Fibroblast of lung (primary cell): ENCODE measurements at regions not wholly inside any gene's neighbourhood (a gene's known extent, or its start where the extent isn't known, plus 50 kb on each side); places are given as distances from the start of the nearest gene placed in this dataset.

Source experiments
- EZH2 ChIP-seq: IDR thresholded peaks from 2 replicates; pipeline ENCODE4 v1.5.1; 2012; ENCODE audit warnings: low read length, control low read depth, mild to moderate bottlenecking; ENCODE audit errors: missing control alignments
- TF ChIP-seq, protein P1 (sequence below), 2 donors: IDR thresholded peaks in 1 of 2; conservative IDR thresholded peaks in 1 of 2; 1 replicate in 1 of 2; 2 replicates in 1 of 2; pipeline ENCODE4 v1.5.1; 2011 to 2012; ENCODE audit warnings: low read length in 2 of 2, control low read depth in 1 of 2, inconsistent platforms in 1 of 2, low read depth in 1 of 2, mild to moderate bottlenecking in 1 of 2

DNA sequence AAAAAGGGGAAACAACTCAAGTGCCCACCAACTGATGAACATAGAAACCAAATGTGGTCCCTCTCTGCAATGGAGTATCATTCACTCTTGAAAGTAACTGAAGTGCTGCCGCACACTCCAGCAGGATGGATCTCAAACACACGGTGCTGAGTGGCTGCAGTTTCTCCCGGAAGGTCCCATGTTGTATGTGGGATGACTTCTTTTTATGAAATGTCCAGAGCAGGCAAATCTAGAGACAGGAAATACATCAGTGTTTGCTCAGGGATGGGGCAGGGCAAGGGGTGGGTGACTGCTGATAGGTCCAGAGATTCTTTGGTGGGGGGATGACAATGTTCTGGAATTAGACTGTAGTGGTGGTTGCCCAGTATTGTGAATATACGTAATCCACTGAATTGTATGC, 89.9 kb upstream of the ADAMTS2 start:
- no peak for TF ChIP-seq EZH2
- TF ChIP-seq, protein P1, sequence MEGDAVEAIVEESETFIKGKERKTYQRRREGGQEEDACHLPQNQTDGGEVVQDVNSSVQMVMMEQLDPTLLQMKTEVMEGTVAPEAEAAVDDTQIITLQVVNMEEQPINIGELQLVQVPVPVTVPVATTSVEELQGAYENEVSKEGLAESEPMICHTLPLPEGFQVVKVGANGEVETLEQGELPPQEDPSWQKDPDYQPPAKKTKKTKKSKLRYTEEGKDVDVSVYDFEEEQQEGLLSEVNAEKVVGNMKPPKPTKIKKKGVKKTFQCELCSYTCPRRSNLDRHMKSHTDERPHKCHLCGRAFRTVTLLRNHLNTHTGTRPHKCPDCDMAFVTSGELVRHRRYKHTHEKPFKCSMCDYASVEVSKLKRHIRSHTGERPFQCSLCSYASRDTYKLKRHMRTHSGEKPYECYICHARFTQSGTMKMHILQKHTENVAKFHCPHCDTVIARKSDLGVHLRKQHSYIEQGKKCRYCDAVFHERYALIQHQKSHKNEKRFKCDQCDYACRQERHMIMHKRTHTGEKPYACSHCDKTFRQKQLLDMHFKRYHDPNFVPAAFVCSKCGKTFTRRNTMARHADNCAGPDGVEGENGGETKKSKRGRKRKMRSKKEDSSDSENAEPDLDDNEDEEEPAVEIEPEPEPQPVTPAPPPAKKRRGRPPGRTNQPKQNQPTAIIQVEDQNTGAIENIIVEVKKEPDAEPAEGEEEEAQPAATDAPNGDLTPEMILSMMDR (conservative IDR thresholded peaks at IDR 0.05 in 1 of 2, IDR thresholded peaks at IDR 0.05 in 1 of 2; ENCODE audit: low read depth in 1 of 2, low read length in 2 of 2), result no peak
